Left ventricle myocardium inferior (tissue), 1 donor: ENCODE measurements at regions not wholly inside any gene's neighbourhood (a gene's known extent, or its start where the extent isn't known, plus 50 kb on each side); places are given as distances from the start of the nearest gene placed in this dataset.

Experiments used
- DNase-seq: peaks from one replicate; pipeline ENCODE4 v3.0.0-alpha.2; 2020
- H3K27ac ChIP-seq: fragments of 200-600 bp; replicated peaks from 2 replicates; pipeline ENCODE4 v1.8.0; 2021
- H3K27me3 ChIP-seq: fragments of 200-600 bp; 2 replicates; pipeline ENCODE4 v1.8.0; 2021; ENCODE audit warnings: low read depth
- H3K36me3 ChIP-seq: fragments of 200-600 bp; 2 replicates; pipeline ENCODE4 v1.8.0; 2021
- H3K4me1 ChIP-seq: fragments of 200-600 bp; 2 replicates; pipeline ENCODE4 v1.8.0; 2021
- H3K4me3 ChIP-seq: fragments of 200-600 bp; 2 replicates; pipeline ENCODE4 v1.8.0; 2021; ENCODE audit warnings: mild to moderate bottlenecking, moderate library complexity
- H3K9me3 ChIP-seq: fragments of 200-600 bp; replicated peaks from 2 replicates; pipeline ENCODE4 v1.8.0; 2021
- CTCF ChIP-seq: fragments of 200-600 bp; IDR thresholded peaks from 2 replicates; pipeline ENCODE4 v1.8.0; 2021; ENCODE audit warnings: antibody characterized with exemption, mild to moderate bottlenecking, borderline replicate concordance
- intact Hi-C: fragments of 100-400 bp; cut with micrococcal nuclease; formaldehyde crosslinking; loops from one replicate; pipeline ENCODE4 v1.11.0; 2022
- donor health status: DM: no; HTN: yes; CAD: no; lungs with severe emphysema.

- no peak overlapping the region for H3K27ac ChIP-seq
These were observed 485.1 kb upstream of the PAPPA start for GRCh38 chr9:115668521-115668920.

GRCh38 chr9:115671236-115671962, 482.2 kb upstream of the PAPPA start:
- no peaks in the 10 kb centered on the region for H3K36me3 ChIP-seq
- H3K4me3 ChIP-seq: no peak overlapping the region
- peaks cover 4% of the 10 kb centered on the region for H3K9me3 ChIP-seq
- intact Hi-C loops: no loop called here
- H3K4me1 ChIP-seq: no peaks in the 10 kb centered on the region
- DNase-seq: no peak
- TF ChIP-seq CTCF: no peak
- no peak overlapping the region for H3K27ac ChIP-seq
- H3K27me3 ChIP-seq: no peaks in the 10 kb centered on the region

More at GRCh38 chr9:115668521-115668920, 485.1 kb upstream of the PAPPA start:
- no peaks in the 10 kb centered on the region for H3K36me3 ChIP-seq
- no peaks in the 10 kb centered on the region for H3K9me3 ChIP-seq
- no peaks in the 10 kb centered on the region for H3K4me1 ChIP-seq
- no peaks in the 10 kb centered on the region for H3K27me3 ChIP-seq
- DNase-seq: no peak
- TF ChIP-seq CTCF: no peak
- intact Hi-C loops: no loop called here
- H3K4me3 ChIP-seq: no peak overlapping the region

GRCh38 chr9:115671963-115672305, 481.7 kb upstream of the PAPPA start:
- intact Hi-C loops: no loop called here
- Histone ChIP-seq H3K9me3 (peaks cover 4% of the 10 kb centered on the region), H3K27me3 (no peaks in the 10 kb centered on the region), H3K27ac (no peak overlapping the region), H3K4me1 (no peaks in the 10 kb centered on the region), H3K4me3 (no peak overlapping the region), H3K36me3 (no peaks in the 10 kb centered on the region)
- TF ChIP-seq CTCF: no peak
- no peak for DNase-seq

GRCh38 chr9:115672477-115673316, 480.9 kb upstream of the PAPPA start:
- no peak overlapping the region for H3K4me3 ChIP-seq
- no peaks in the 10 kb centered on the region for H3K4me1 ChIP-seq
- peak overlapping the region; percentile 52 for H3K27ac ChIP-seq
- TF ChIP-seq CTCF: no peak
- intact Hi-C loops: no loop called here
- H3K9me3 ChIP-seq: peaks cover 4% of the 10 kb centered on the region
- H3K27me3 ChIP-seq: no peaks in the 10 kb centered on the region
- no peak for DNase-seq
- no peaks in the 10 kb centered on the region for H3K36me3 ChIP-seq

GRCh38 chr9:115673599-115673998, 480.0 kb upstream of the PAPPA start:
- no peak overlapping the region for H3K4me3 ChIP-seq
- no peak for TF ChIP-seq CTCF
- peaks cover 4% of the 10 kb centered on the region for H3K9me3 ChIP-seq
- intact Hi-C loops: no loop called here
- H3K4me1 ChIP-seq: no peaks in the 10 kb centered on the region
- peak overlapping the region; percentile 52 for H3K27ac ChIP-seq
- DNase-seq: no peak
- H3K36me3 ChIP-seq: no peaks in the 10 kb centered on the region
- H3K27me3 ChIP-seq: no peaks in the 10 kb centered on the region
